H1 (cell line): ENCODE measurements at regions not wholly inside any gene's neighbourhood (a gene's known extent, or its start where the extent isn't known, plus 50 kb on each side); places are given as distances from the start of the nearest gene placed in this dataset.

Source experiments
- CTCF ChIA-PET: fragments of 300-600 bp; sonication (Branson Sonifier 250); formaldehyde crosslinking; loops from one replicate; lab custom pipeline; 2021; ENCODE audit not compliant: partially characterized antibody; lab: Charles Lee
- POLR2A ChIA-PET: fragments of 300-600 bp; sonication (Branson Sonifier 250); formaldehyde crosslinking; loops from one replicate; lab custom pipeline; 2021; ENCODE audit warnings: inconsistent platforms; ENCODE audit not compliant: partially characterized antibody; lab: Charles Lee
- DNase-seq, 2 experiments: peaks; one replicate each; pipeline versions ENCODE4 v3.0.0 to v3.0.0-alpha.2; 2010 to 2022; ENCODE audit warnings: low spot score in 2 of 2, low read depth in 1 of 2, mixed read lengths in 1 of 2
- FAIRE-seq: peaks from 2 replicates; lab custom pipeline; 2011; peaks lifted over from hg19 to GRCh38; lab: Jason Lieb, UNC
- H2AFZ ChIP-seq: 2 replicates; pipeline ENCODE4 v1.8.1; 2012; ENCODE audit warnings: low read length, inconsistent platforms
- H2AK5ac ChIP-seq: 2 replicates; pipeline ENCODE4 v1.6.1; 2013; ENCODE audit warnings: low read depth, low read length
- H2BK120ac ChIP-seq: replicated peaks from 2 replicates; pipeline ENCODE3; 2013; ENCODE audit warnings: low read depth, low read length, inconsistent platforms
- H2BK12ac ChIP-seq: 2 replicates; pipeline ENCODE4 v1.6.1; 2013; ENCODE audit warnings: low read depth, low read length
- H2BK15ac ChIP-seq: 2 replicates; pipeline ENCODE4 v1.6.1; 2013; ENCODE audit warnings: low read length
- H2BK20ac ChIP-seq: 2 replicates; pipeline ENCODE4 v1.6.1; 2013; ENCODE audit warnings: low read length
- H2BK5ac ChIP-seq: 2 replicates; pipeline ENCODE4 v1.6.1; 2013; ENCODE audit warnings: low read depth, low read length
- H3K14ac ChIP-seq: 2 replicates; pipeline ENCODE4 v1.6.1; 2013; ENCODE audit warnings: inconsistent platforms; ENCODE audit not compliant: insufficient read length
- H3K18ac ChIP-seq: 2 replicates; pipeline ENCODE4 v1.6.1; 2013; ENCODE audit warnings: low read length; ENCODE audit errors: extremely low read depth
- H3K23ac ChIP-seq: 2 replicates; pipeline ENCODE4 v1.6.1; 2013; ENCODE audit warnings: inconsistent platforms; ENCODE audit not compliant: insufficient read length
- H3K23me2 ChIP-seq: 2 replicates; pipeline ENCODE4 v1.6.1; 2013; ENCODE audit warnings: low read depth, low read length
- H3K27ac ChIP-seq: 2 replicates; pipeline ENCODE4 v1.6.1; 2011; ENCODE audit warnings: low read depth, low read length, inconsistent platforms
- H3K27me3 ChIP-seq, 4 experiments: replicated peaks in 1 of 4; 1 replicate in 1 of 4; 2 replicates in 3 of 4; pipeline versions ENCODE4 v1.6.1 to v1.8.1; 2011 to 2013; ENCODE audit warnings: low read length in 3 of 4, mild to moderate bottlenecking in 3 of 4, inconsistent platforms in 2 of 4, mixed read lengths in 2 of 4, moderate library complexity in 1 of 4; ENCODE audit not compliant: control insufficient read depth in 3 of 4, insufficient read depth in 3 of 4; ENCODE audit errors: extremely low read depth in 1 of 4
- H3K36me3 ChIP-seq, 4 experiments: 2 replicates each; pipeline versions ENCODE4 v1.6.1 to v1.8.1; 2011 to 2013; ENCODE audit warnings: mild to moderate bottlenecking in 4 of 4, low read length in 3 of 4, moderate library complexity in 2 of 4, control low read depth in 1 of 4, inconsistent platforms in 1 of 4; ENCODE audit not compliant: insufficient read depth in 4 of 4, control insufficient read depth in 2 of 4
- H3K4ac ChIP-seq: replicated peaks from 2 replicates; pipeline ENCODE3; 2013; ENCODE audit warnings: low read length, low read depth, mixed read lengths, inconsistent platforms; ENCODE audit not compliant: insufficient read length
- H3K4me1 ChIP-seq, 4 experiments: replicated peaks in 1 of 4; 1 replicate in 1 of 4; 2 replicates in 3 of 4; pipeline versions ENCODE4 v1.6.1 to v1.8.1; 2011 to 2013; ENCODE audit warnings: low read length in 3 of 4, inconsistent platforms in 2 of 4, mixed read lengths in 1 of 4; ENCODE audit not compliant: insufficient read depth in 4 of 4, control insufficient read depth in 3 of 4
- H3K4me2 ChIP-seq, 2 experiments: 2 replicates each; pipeline versions ENCODE4 v1.6.1 to v1.8.1; 2011 to 2013; ENCODE audit warnings: low read depth in 2 of 2, low read length in 2 of 2, control low read depth in 1 of 2, inconsistent platforms in 1 of 2, mild to moderate bottlenecking in 1 of 2; ENCODE audit not compliant: insufficient read depth in 1 of 2
- H3K4me3 ChIP-seq, 4 experiments: fragments of 200-600, 300-600 bp in 1 of 4; sonication (generic), shearing (Covaris generic), sonication (Bioruptor Twin) in 1 of 4; 2 replicates each; pipeline versions ENCODE4 v1.5.1 to v1.8.1; 2011 to 2016; ENCODE audit warnings: low read length in 4 of 4, low read depth in 3 of 4, control low read depth in 2 of 4, inconsistent platforms in 2 of 4, mild to moderate bottlenecking in 2 of 4, mixed read lengths in 1 of 4, moderate library complexity in 1 of 4; ENCODE audit not compliant: insufficient read depth in 2 of 4; ENCODE audit errors: extremely low read depth in 1 of 4
- H3K56ac ChIP-seq: replicated peaks from 2 replicates; pipeline ENCODE3; 2013; ENCODE audit warnings: low read depth, mild to moderate bottlenecking, mixed read lengths, low read length, inconsistent platforms; ENCODE audit not compliant: insufficient read length
- H3K79me1 ChIP-seq: 2 replicates; pipeline ENCODE4 v1.6.1; 2013; ENCODE audit warnings: low read depth, low read length, control low read depth
- H3K79me2 ChIP-seq, 2 experiments: 2 replicates each; pipeline versions ENCODE4 v1.6.1 to v1.8.1; 2012 to 2013; ENCODE audit warnings: low read length in 2 of 2, mild to moderate bottlenecking in 2 of 2, inconsistent platforms in 1 of 2; ENCODE audit not compliant: insufficient read depth in 2 of 2, control insufficient read depth in 1 of 2
- H3K9ac ChIP-seq, 4 experiments: replicated peaks in 1 of 4; 1 replicate in 1 of 4; 2 replicates in 3 of 4; pipeline versions ENCODE4 v1.6.1 to v1.8.1; 2011 to 2013; ENCODE audit warnings: low read depth in 3 of 4, low read length in 3 of 4, control low read depth in 2 of 4, mild to moderate bottlenecking in 2 of 4, moderate library complexity in 2 of 4, inconsistent platforms in 1 of 4; ENCODE audit errors: extremely low read depth in 1 of 4
- H3K9me3 ChIP-seq, 2 experiments: 2 replicates each; pipeline versions ENCODE4 v1.6.1 to v1.8.1; 2012 to 2013; ENCODE audit warnings: mild to moderate bottlenecking in 2 of 2, moderate library complexity in 2 of 2, control low read depth in 1 of 2, inconsistent platforms in 1 of 2, low read depth in 1 of 2, low read length in 1 of 2, mixed read lengths in 1 of 2; ENCODE audit not compliant: insufficient read depth in 2 of 2
- H4K20me1 ChIP-seq, 2 experiments: replicated peaks in 1 of 2; 2 replicates each; pipeline versions ENCODE3 to v1.8.1; 2011 to 2013; ENCODE audit warnings: inconsistent platforms in 2 of 2, low read length in 2 of 2, mild to moderate bottlenecking in 1 of 2; ENCODE audit not compliant: insufficient read depth in 2 of 2, control insufficient read depth in 1 of 2
- H4K5ac ChIP-seq: 2 replicates; pipeline ENCODE4 v1.6.1; 2013; ENCODE audit warnings: low read length, low read depth, mixed read lengths, inconsistent platforms; ENCODE audit not compliant: insufficient read length
- H4K8ac ChIP-seq: 2 replicates; pipeline ENCODE4 v1.8.0; 2013; ENCODE audit warnings: mild to moderate bottlenecking, moderate library complexity, low read length, inconsistent platforms; ENCODE audit not compliant: insufficient read depth; ENCODE audit errors: extremely low read depth
- H4K91ac ChIP-seq: replicated peaks from 2 replicates; pipeline ENCODE3; 2013; ENCODE audit warnings: low read length, mixed read lengths, inconsistent platforms; ENCODE audit not compliant: insufficient read length
- HDAC6 ChIP-seq: IDR thresholded peaks from one replicate; pipeline ENCODE4 v1.7.1; 2012; ENCODE audit warnings: low read depth, mild to moderate bottlenecking, inconsistent platforms, low read length, moderate library complexity
- ZNF274 ChIP-seq: IDR thresholded peaks from 2 replicates; pipeline ENCODE4 v1.7.0; 2012; ENCODE audit warnings: low read length, borderline replicate concordance; ENCODE audit errors: extremely low read depth
- WGBS, 2 experiments: shearing (Covaris generic) in 1 of 2; methylation state at CpG; one replicate each; pipeline versions ENCODE4 v1.1.6 to v1.1.7; 2013 to 2015; ENCODE audit warnings: low lambda C conversion rate in 2 of 2, mixed read lengths in 2 of 2, inconsistent platforms in 1 of 2, low coverage in 1 of 2, missing lambda C conversion rate in 1 of 2; ENCODE audit not compliant: insufficient replicate concordance in 2 of 2, insufficient coverage in 1 of 2, insufficient read length in 1 of 2; ENCODE audit errors: extremely low coverage in 1 of 2, missing lambda C conversion rate in 1 of 2; 5-methylcytosine and 5-hydroxymethylcytosine counted together

GRCh38 chr4:27245216-27245615, 384.6 kb downstream of the STIM2 start:
- Histone ChIP-seq H3K36me3 (no peaks in the 10 kb centered on the region), H3K14ac (no peak overlapping the region), H3K79me2 (no peaks in the 10 kb centered on the region), H2BK15ac (no peak overlapping the region), H2AK5ac (no peak overlapping the region), H3K4me1 (no peaks in the 10 kb centered on the region), H2BK20ac (no peak overlapping the region), H4K20me1 (no peaks in the 10 kb centered on the region), H3K4me3 (no peak overlapping the region), H3K4ac (no peak overlapping the region), H4K5ac (no peak overlapping the region), H3K27ac (no peak overlapping the region), H2BK5ac (no peak overlapping the region), H3K9me3 (no peaks in the 10 kb centered on the region), H2BK120ac (no peak overlapping the region), H3K56ac (no peak overlapping the region), H2AFZ (no peak overlapping the region), H3K18ac (no peak overlapping the region), H3K23me2 (no peaks in the 10 kb centered on the region; the same call in 1 of the 2 replicates), H3K9ac (no peak overlapping the region), H3K4me2 (no peak overlapping the region), H2BK12ac (no peak overlapping the region), H3K27me3 (no peaks in the 10 kb centered on the region), H3K23ac (no peak overlapping the region), H4K91ac (no peak overlapping the region), H4K8ac (no peak overlapping the region), H3K79me1 (no peaks in the 10 kb centered on the region)
- ChIA-PET POLR2A (no interaction called here), CTCF (no interaction called here)
- 95% methylated on average over 1 of the region's 1 CpG; no CpG with 5 or more reads in 1 of the 2 experiments for WGBS, 2 experiments
- FAIRE-seq (no peak), DNase-seq (no peak)
- no peak for TF ChIP-seq HDAC6
- TF ChIP-seq ZNF274 = no peak
